ENCODE measurements at regions not wholly inside any gene's neighbourhood (a gene's known extent, or its start where the extent isn't known, plus 50 kb on each side); places are given as distances from the start of the nearest gene placed in this dataset.

GRCh38 chr13:23947893-23948292 is 50.6 kb upstream of the C1QTNF9B start:
- Histone ChIP-seq H3K27me3 (no peaks in the 10 kb centered on the region), H3K36me3 (no peaks in the 10 kb centered on the region), H3K27ac (no peak overlapping the region), H3K4me1 (ENCODE audit: insufficient read depth) (no peaks in the 10 kb centered on the region), H3K4me3 (no peak overlapping the region), H3K9me3 (no peaks in the 10 kb centered on the region)
- intact Hi-C loops (cut with DNase I), result no loop called here
- no peak for DNase-seq
- WGBS, 3 donors, result 92 to 95% (median 93%) methylated on average over 7 to 8 of the region's 8 CpGs
- no peak for TF ChIP-seq POLR2A (IDR thresholded peaks at IDR 0.05)
- no peak for TF ChIP-seq EP300 (IDR thresholded peaks at IDR 0.05)
- no peak for TF ChIP-seq CTCF (IDR thresholded peaks at IDR 0.05)

- Histone ChIP-seq H3K4me3 (no peak overlapping the region), H3K4me1 (ENCODE audit: insufficient read depth) (no peaks in the 10 kb centered on the region), H3K27ac (no peak overlapping the region), H3K27me3 (no peaks in the 10 kb centered on the region), H3K9me3 (no peaks in the 10 kb centered on the region), H3K36me3 (no peaks in the 10 kb centered on the region)
- TF ChIP-seq CTCF (IDR thresholded peaks at IDR 0.05), result no peak
- TF ChIP-seq POLR2A (IDR thresholded peaks at IDR 0.05), result no peak
- TF ChIP-seq EP300 (IDR thresholded peaks at IDR 0.05), result no peak
- intact Hi-C loops (cut with DNase I), result no loop called here
- no peak for DNase-seq
- WGBS, 3 donors, result 88 to 93% (median 89%) methylated on average over 7 of the region's 7 CpGs
Observed at GRCh38 chr13:23949200-23949599, 51.9 kb upstream of the C1QTNF9B start.

GRCh38 chr13:23949736-23950135 is 52.4 kb upstream of the C1QTNF9B start:
- intact Hi-C loops (cut with DNase I), result no loop called here
- no peak overlapping the region for H3K27ac ChIP-seq
- no peak overlapping the region for H3K4me3 ChIP-seq
- WGBS, 3 donors, result 56 to 68% (median 64%) methylated on average over 4 of the region's 4 CpGs
- no peaks in the 10 kb centered on the region for H3K27me3 ChIP-seq
- DNase-seq, result no peak
- TF ChIP-seq EP300 (IDR thresholded peaks at IDR 0.05) (no peak), POLR2A (IDR thresholded peaks at IDR 0.05) (no peak), CTCF (IDR thresholded peaks at IDR 0.05) (no peak)
- no peaks in the 10 kb centered on the region for H3K4me1 ChIP-seq (ENCODE audit: insufficient read depth)
- no peaks in the 10 kb centered on the region for H3K36me3 ChIP-seq
- H3K9me3 ChIP-seq, result no peaks in the 10 kb centered on the region

DNA sequence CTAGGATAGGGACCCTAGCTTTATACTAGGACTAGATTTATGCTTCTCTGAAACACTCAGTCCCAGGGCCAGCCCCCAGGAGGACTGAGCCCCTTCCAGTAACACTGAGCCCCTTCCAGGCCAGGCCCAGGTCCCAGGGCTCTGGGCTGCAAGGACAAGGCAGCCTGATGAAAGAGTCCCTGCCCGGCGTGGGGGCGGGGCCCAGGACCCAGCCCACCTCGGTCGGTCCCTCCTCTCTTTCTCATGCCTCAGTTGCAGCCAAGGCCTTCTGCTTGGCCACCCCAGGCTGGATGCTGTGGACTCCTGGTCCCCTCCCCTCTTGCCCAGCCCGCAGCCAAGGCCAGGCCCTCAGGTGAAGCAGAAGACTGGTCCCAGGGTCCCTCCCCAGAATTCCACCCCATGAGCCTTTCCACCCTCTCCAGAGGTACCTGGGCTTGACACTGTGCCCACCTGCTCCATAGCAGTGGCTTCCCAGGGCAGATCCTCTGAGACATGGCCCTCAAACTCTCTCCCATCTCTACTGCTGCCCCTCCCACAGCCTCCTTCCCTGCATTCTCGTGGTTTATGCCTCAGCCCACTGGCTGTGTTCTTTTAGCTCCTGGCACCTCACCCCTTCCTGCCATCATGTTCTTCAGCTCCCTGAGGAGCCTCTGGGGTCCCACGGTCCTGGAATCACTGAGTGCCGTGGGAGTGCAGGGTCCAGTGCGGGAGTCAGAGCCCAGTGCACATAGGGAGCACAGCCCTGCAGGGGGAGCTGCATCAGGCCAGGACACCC is 53.6 kb upstream of the C1QTNF9B start:
- intact Hi-C loops (cut with DNase I), result no loop called here
- TF ChIP-seq POLR2A (IDR thresholded peaks at IDR 0.05) (no peak), EP300 (IDR thresholded peaks at IDR 0.05) (no peak), CTCF (IDR thresholded peaks at IDR 0.05) (no peak)
- WGBS, 3 donors, result 81 to 89% (median 85%) methylated on average over 10 of the region's 10 CpGs

More for the DNA sequence above, 53.6 kb upstream of the C1QTNF9B start:
- Histone ChIP-seq H3K4me3 (no peak overlapping the region), H3K27me3 (no peaks in the 10 kb centered on the region), H3K36me3 (no peaks in the 10 kb centered on the region), H3K4me1 (ENCODE audit: insufficient read depth) (no peaks in the 10 kb centered on the region), H3K9me3 (no peaks in the 10 kb centered on the region), H3K27ac (no peak overlapping the region)
- DNase-seq, result no peak

Measured in ovary (tissue), 7 donors.